H1 (cell line): ENCODE measurements at regions not wholly inside any gene's neighbourhood (a gene's known extent, or its start where the extent isn't known, plus 50 kb on each side); places are given as distances from the start of the nearest gene placed in this dataset.

Source experiments
- CTCF ChIA-PET: fragments of 300-600 bp; sonication (Branson Sonifier 250); formaldehyde crosslinking; loops from one replicate; lab custom pipeline; 2021; ENCODE audit not compliant: partially characterized antibody; lab: Charles Lee
- POLR2A ChIA-PET: fragments of 300-600 bp; sonication (Branson Sonifier 250); formaldehyde crosslinking; loops from one replicate; lab custom pipeline; 2021; ENCODE audit warnings: inconsistent platforms; ENCODE audit not compliant: partially characterized antibody; lab: Charles Lee
- DNase-seq, 2 experiments: peaks; one replicate each; pipeline versions ENCODE4 v3.0.0 to v3.0.0-alpha.2; 2010 to 2022; ENCODE audit warnings: low spot score in 2 of 2, low read depth in 1 of 2, mixed read lengths in 1 of 2
- FAIRE-seq: peaks from 2 replicates; lab custom pipeline; 2011; peaks lifted over from hg19 to GRCh38; lab: Jason Lieb, UNC
- H2AFZ ChIP-seq: 2 replicates; pipeline ENCODE4 v1.8.1; 2012; ENCODE audit warnings: low read length, inconsistent platforms
- H2AK5ac ChIP-seq: 2 replicates; pipeline ENCODE4 v1.6.1; 2013; ENCODE audit warnings: low read depth, low read length
- H2BK120ac ChIP-seq: replicated peaks from 2 replicates; pipeline ENCODE3; 2013; ENCODE audit warnings: low read depth, low read length, inconsistent platforms
- H2BK12ac ChIP-seq: 2 replicates; pipeline ENCODE4 v1.6.1; 2013; ENCODE audit warnings: low read depth, low read length
- H2BK15ac ChIP-seq: 2 replicates; pipeline ENCODE4 v1.6.1; 2013; ENCODE audit warnings: low read length
- H2BK20ac ChIP-seq: 2 replicates; pipeline ENCODE4 v1.6.1; 2013; ENCODE audit warnings: low read length
- H2BK5ac ChIP-seq: 2 replicates; pipeline ENCODE4 v1.6.1; 2013; ENCODE audit warnings: low read depth, low read length
- H3K14ac ChIP-seq: 2 replicates; pipeline ENCODE4 v1.6.1; 2013; ENCODE audit warnings: inconsistent platforms; ENCODE audit not compliant: insufficient read length
- H3K18ac ChIP-seq: 2 replicates; pipeline ENCODE4 v1.6.1; 2013; ENCODE audit warnings: low read length; ENCODE audit errors: extremely low read depth
- H3K23ac ChIP-seq: 2 replicates; pipeline ENCODE4 v1.6.1; 2013; ENCODE audit warnings: inconsistent platforms; ENCODE audit not compliant: insufficient read length
- H3K23me2 ChIP-seq: 2 replicates; pipeline ENCODE4 v1.6.1; 2013; ENCODE audit warnings: low read depth, low read length
- H3K27ac ChIP-seq: 2 replicates; pipeline ENCODE4 v1.6.1; 2011; ENCODE audit warnings: low read depth, low read length, inconsistent platforms
- H3K27me3 ChIP-seq, 4 experiments: replicated peaks in 1 of 4; 1 replicate in 1 of 4; 2 replicates in 3 of 4; pipeline versions ENCODE4 v1.6.1 to v1.8.1; 2011 to 2013; ENCODE audit warnings: low read length in 3 of 4, mild to moderate bottlenecking in 3 of 4, inconsistent platforms in 2 of 4, mixed read lengths in 2 of 4, moderate library complexity in 1 of 4; ENCODE audit not compliant: control insufficient read depth in 3 of 4, insufficient read depth in 3 of 4; ENCODE audit errors: extremely low read depth in 1 of 4
- H3K36me3 ChIP-seq, 4 experiments: 2 replicates each; pipeline versions ENCODE4 v1.6.1 to v1.8.1; 2011 to 2013; ENCODE audit warnings: mild to moderate bottlenecking in 4 of 4, low read length in 3 of 4, moderate library complexity in 2 of 4, control low read depth in 1 of 4, inconsistent platforms in 1 of 4; ENCODE audit not compliant: insufficient read depth in 4 of 4, control insufficient read depth in 2 of 4
- H3K4ac ChIP-seq: replicated peaks from 2 replicates; pipeline ENCODE3; 2013; ENCODE audit warnings: low read length, low read depth, mixed read lengths, inconsistent platforms; ENCODE audit not compliant: insufficient read length
- H3K4me1 ChIP-seq, 4 experiments: replicated peaks in 1 of 4; 1 replicate in 1 of 4; 2 replicates in 3 of 4; pipeline versions ENCODE4 v1.6.1 to v1.8.1; 2011 to 2013; ENCODE audit warnings: low read length in 3 of 4, inconsistent platforms in 2 of 4, mixed read lengths in 1 of 4; ENCODE audit not compliant: insufficient read depth in 4 of 4, control insufficient read depth in 3 of 4
- H3K4me2 ChIP-seq, 2 experiments: 2 replicates each; pipeline versions ENCODE4 v1.6.1 to v1.8.1; 2011 to 2013; ENCODE audit warnings: low read depth in 2 of 2, low read length in 2 of 2, control low read depth in 1 of 2, inconsistent platforms in 1 of 2, mild to moderate bottlenecking in 1 of 2; ENCODE audit not compliant: insufficient read depth in 1 of 2
- H3K4me3 ChIP-seq, 4 experiments: fragments of 200-600, 300-600 bp in 1 of 4; sonication (generic), shearing (Covaris generic), sonication (Bioruptor Twin) in 1 of 4; 2 replicates each; pipeline versions ENCODE4 v1.5.1 to v1.8.1; 2011 to 2016; ENCODE audit warnings: low read length in 4 of 4, low read depth in 3 of 4, control low read depth in 2 of 4, inconsistent platforms in 2 of 4, mild to moderate bottlenecking in 2 of 4, mixed read lengths in 1 of 4, moderate library complexity in 1 of 4; ENCODE audit not compliant: insufficient read depth in 2 of 4; ENCODE audit errors: extremely low read depth in 1 of 4
- H3K56ac ChIP-seq: replicated peaks from 2 replicates; pipeline ENCODE3; 2013; ENCODE audit warnings: low read depth, mild to moderate bottlenecking, mixed read lengths, low read length, inconsistent platforms; ENCODE audit not compliant: insufficient read length
- H3K79me1 ChIP-seq: 2 replicates; pipeline ENCODE4 v1.6.1; 2013; ENCODE audit warnings: low read depth, low read length, control low read depth
- H3K79me2 ChIP-seq, 2 experiments: 2 replicates each; pipeline versions ENCODE4 v1.6.1 to v1.8.1; 2012 to 2013; ENCODE audit warnings: low read length in 2 of 2, mild to moderate bottlenecking in 2 of 2, inconsistent platforms in 1 of 2; ENCODE audit not compliant: insufficient read depth in 2 of 2, control insufficient read depth in 1 of 2
- H3K9ac ChIP-seq, 4 experiments: replicated peaks in 1 of 4; 1 replicate in 1 of 4; 2 replicates in 3 of 4; pipeline versions ENCODE4 v1.6.1 to v1.8.1; 2011 to 2013; ENCODE audit warnings: low read depth in 3 of 4, low read length in 3 of 4, control low read depth in 2 of 4, mild to moderate bottlenecking in 2 of 4, moderate library complexity in 2 of 4, inconsistent platforms in 1 of 4; ENCODE audit errors: extremely low read depth in 1 of 4
- H3K9me3 ChIP-seq, 2 experiments: 2 replicates each; pipeline versions ENCODE4 v1.6.1 to v1.8.1; 2012 to 2013; ENCODE audit warnings: mild to moderate bottlenecking in 2 of 2, moderate library complexity in 2 of 2, control low read depth in 1 of 2, inconsistent platforms in 1 of 2, low read depth in 1 of 2, low read length in 1 of 2, mixed read lengths in 1 of 2; ENCODE audit not compliant: insufficient read depth in 2 of 2
- H4K20me1 ChIP-seq, 2 experiments: replicated peaks in 1 of 2; 2 replicates each; pipeline versions ENCODE3 to v1.8.1; 2011 to 2013; ENCODE audit warnings: inconsistent platforms in 2 of 2, low read length in 2 of 2, mild to moderate bottlenecking in 1 of 2; ENCODE audit not compliant: insufficient read depth in 2 of 2, control insufficient read depth in 1 of 2
- H4K5ac ChIP-seq: 2 replicates; pipeline ENCODE4 v1.6.1; 2013; ENCODE audit warnings: low read length, low read depth, mixed read lengths, inconsistent platforms; ENCODE audit not compliant: insufficient read length
- H4K8ac ChIP-seq: 2 replicates; pipeline ENCODE4 v1.8.0; 2013; ENCODE audit warnings: mild to moderate bottlenecking, moderate library complexity, low read length, inconsistent platforms; ENCODE audit not compliant: insufficient read depth; ENCODE audit errors: extremely low read depth
- H4K91ac ChIP-seq: replicated peaks from 2 replicates; pipeline ENCODE3; 2013; ENCODE audit warnings: low read length, mixed read lengths, inconsistent platforms; ENCODE audit not compliant: insufficient read length
- ASH2L ChIP-seq: fragments of 200-600, 300-600 bp; sonication (generic); IDR thresholded peaks from one replicate; pipeline ENCODE4 v1.7.1; 2017; ENCODE audit warnings: low read length
- CBX5 ChIP-seq: fragments of 300-800, 300-1000 bp; sonication (generic); IDR thresholded peaks from 2 replicates; pipeline ENCODE4 v1.7.1; 2016; ENCODE audit warnings: antibody characterized with exemption, low read length, low read depth
- CTBP2 ChIP-seq: IDR thresholded peaks from 2 replicates; pipeline ENCODE4 v1.7.0; 2011; ENCODE audit warnings: borderline replicate concordance, mild to moderate bottlenecking, moderate library complexity, mixed read lengths, low read length; ENCODE audit not compliant: insufficient read depth, insufficient read length
- GABPA ChIP-seq: IDR thresholded peaks from 2 replicates; pipeline ENCODE4 v1.6.1; 2011; ENCODE audit warnings: mild to moderate bottlenecking, low read length, moderate library complexity, borderline replicate concordance; ENCODE audit not compliant: insufficient read depth
- SIN3A ChIP-seq, 2 experiments: IDR thresholded peaks in 1 of 2; conservative IDR thresholded peaks in 1 of 2; 2 replicates each; pipeline ENCODE4 v1.6.1; 2011 to 2012; ENCODE audit warnings: low read length in 2 of 2, improper control_type of control experiment in 1 of 2, low read depth in 1 of 2, mild to moderate bottlenecking in 1 of 2
- SUZ12 ChIP-seq: fragments of 200-600 bp; sonication (generic); IDR thresholded peaks from 2 replicates; pipeline ENCODE4 v1.6.1; 2012; ENCODE audit warnings: mild to moderate bottlenecking, inconsistent platforms, low read length, moderate library complexity, mixed read lengths
- WGBS, 2 experiments: shearing (Covaris generic) in 1 of 2; methylation state at CpG; one replicate each; pipeline versions ENCODE4 v1.1.6 to v1.1.7; 2013 to 2015; ENCODE audit warnings: low lambda C conversion rate in 2 of 2, mixed read lengths in 2 of 2, inconsistent platforms in 1 of 2, low coverage in 1 of 2, missing lambda C conversion rate in 1 of 2; ENCODE audit not compliant: insufficient replicate concordance in 2 of 2, insufficient coverage in 1 of 2, insufficient read length in 1 of 2; ENCODE audit errors: extremely low coverage in 1 of 2, missing lambda C conversion rate in 1 of 2; 5-methylcytosine and 5-hydroxymethylcytosine counted together

- Histone ChIP-seq H3K23me2 (no peaks in the 10 kb centered on the region), H3K27ac (no peak overlapping the region)
- DNase-seq: no peak
These were observed 1057.9 kb downstream of the AMY1C start for GRCh38 chr1:104807590-104807989.

More at GRCh38 chr1:104807590-104807989, 1057.9 kb downstream of the AMY1C start:
- Histone ChIP-seq H4K91ac (no peak overlapping the region), H4K5ac (no peak overlapping the region), H3K36me3 (no peaks in the 10 kb centered on the region), H2AFZ (no peak overlapping the region), H2BK120ac (no peak overlapping the region), H3K4ac (no peak overlapping the region), H3K56ac (no peak overlapping the region), H3K79me1 (no peaks in the 10 kb centered on the region), H3K79me2 (no peaks in the 10 kb centered on the region), H3K4me1 (no peaks in the 10 kb centered on the region), H2BK5ac (no peak overlapping the region), H3K9ac (no peak overlapping the region), H2AK5ac (no peak overlapping the region), H4K8ac (no peak overlapping the region), H2BK15ac (no peak overlapping the region), H3K23ac (no peak overlapping the region), H3K4me3 (no peak overlapping the region), H3K27me3 (no peaks in the 10 kb centered on the region), H3K14ac (no peak overlapping the region), H3K9me3 (no peaks in the 10 kb centered on the region), H2BK12ac (no peak overlapping the region), H3K4me2 (no peak overlapping the region), H3K18ac (no peak overlapping the region), H2BK20ac (no peak overlapping the region), H4K20me1 (no peaks in the 10 kb centered on the region)
- ChIA-PET POLR2A (no interaction called here), CTCF (interaction anchor here (0.9 to 1.3 kb wide), 2 partner anchors 71 to 330 kb away, joined by 3 read pairs; no protein-coding TSS in a partner anchor)
- FAIRE-seq: no peak
- TF ChIP-seq CBX5 (no peak), SUZ12 (no peak), GABPA (no peak), SIN3A (conservative IDR thresholded peaks at IDR 0.05 in 1 of 2, IDR thresholded peaks at IDR 0.05 in 1 of 2; ENCODE audit: low read depth in 1 of 2, low read length in 2 of 2) (no peak), ASH2L (no peak), CTBP2 (no peak)
- WGBS, 2 experiments: 95% methylated on average over 2 of the region's 2 CpGs; no CpG with 5 or more reads in 1 of the 2 experiments
